Loucy (cell line): ENCODE measurements at regions not wholly inside any gene's neighbourhood (a gene's known extent, or its start where the extent isn't known, plus 50 kb on each side); places are given as distances from the start of the nearest gene placed in this dataset.

Source experiments
- H2AFZ ChIP-seq: fragments of 200-600 bp; sonication (generic); 2 replicates; pipeline ENCODE4 v1.6.0; 2016; ENCODE audit warnings: antibody characterized with exemption, mild to moderate bottlenecking, low read length, moderate library complexity
- H3F3A ChIP-seq: fragments of 200-600 bp; 2 replicates; pipeline ENCODE4 v1.6.0; 2016; ENCODE audit warnings: antibody characterized with exemption, low read depth, mild to moderate bottlenecking
- H3K27me3 ChIP-seq: fragments of 200-600 bp; sonication (generic); 2 replicates; pipeline ENCODE4 v1.6.1; 2014; ENCODE audit warnings: low read length, mild to moderate bottlenecking; ENCODE audit not compliant: insufficient read depth, poor library complexity, severe bottlenecking
- H3K36me3 ChIP-seq: fragments of 200-600 bp; sonication (generic); 2 replicates; pipeline ENCODE4 v1.6.1; 2016; ENCODE audit warnings: low read length; ENCODE audit not compliant: insufficient read depth
- H3K4me1 ChIP-seq: fragments of 200-600 bp; sonication (generic); 2 replicates; pipeline ENCODE4 v1.5.1; 2014; ENCODE audit warnings: low read length, mild to moderate bottlenecking; ENCODE audit not compliant: insufficient read depth, poor library complexity, severe bottlenecking
- H3K4me2 ChIP-seq: fragments of 200-600 bp; sonication (generic); 2 replicates; pipeline ENCODE4 v1.6.0; 2014; ENCODE audit warnings: antibody characterized with exemption, low read length, low read depth, mild to moderate bottlenecking; ENCODE audit not compliant: poor library complexity, severe bottlenecking
- H3K4me3 ChIP-seq: fragments of 200-600 bp; sonication (generic); 2 replicates; pipeline ENCODE4 v1.5.1; 2014; ENCODE audit warnings: low read length, mild to moderate bottlenecking, mixed read lengths; ENCODE audit not compliant: poor library complexity, severe bottlenecking
- H3K79me2 ChIP-seq: fragments of 200-600 bp; sonication (generic); 2 replicates; pipeline ENCODE4 v1.6.1; 2014; ENCODE audit warnings: low read length; ENCODE audit not compliant: insufficient read depth
- H3K9ac ChIP-seq: fragments of 200-600 bp; sonication (generic); 2 replicates; pipeline ENCODE4 v1.6.0; 2014; ENCODE audit warnings: mild to moderate bottlenecking, low read depth, low read length, moderate library complexity; ENCODE audit not compliant: poor library complexity, severe bottlenecking
- H3K9me2 ChIP-seq: fragments of 200-600 bp; sonication (generic); replicated peaks from 2 replicates; pipeline ENCODE4 v1.6.1; 2016; ENCODE audit warnings: low read depth, low read length, mixed read lengths
- H3K9me3 ChIP-seq: fragments of 200-600 bp; sonication (generic); 2 replicates; pipeline ENCODE4 v1.6.1; 2014; ENCODE audit warnings: mild to moderate bottlenecking, antibody characterized with exemption, low read length, low read depth; ENCODE audit not compliant: insufficient read depth
- H4K20me1 ChIP-seq: fragments of 200-600 bp; sonication (generic); 2 replicates; pipeline ENCODE4 v1.6.0; 2014; ENCODE audit warnings: antibody characterized with exemption, low read length, mild to moderate bottlenecking; ENCODE audit not compliant: insufficient read depth, poor library complexity, severe bottlenecking
- CTCF ChIP-seq: fragments of 200-600 bp; sonication (generic); conservative IDR thresholded peaks from 2 replicates; pipeline ENCODE4 v1.5.1; 2014; ENCODE audit warnings: mild to moderate bottlenecking, antibody characterized with exemption, low read length
- EZH2phosphoT487 ChIP-seq: fragments of 200-600 bp; IDR thresholded peaks from 2 replicates; pipeline ENCODE4 v1.6.1; 2018; ENCODE audit warnings: antibody characterized with exemption, mild to moderate bottlenecking, moderate library complexity, borderline replicate concordance

GRCh38 chr7:16984375-16984774, 102.6 kb upstream of the AGR3 start:
- H4K20me1 ChIP-seq, result no peaks in the 10 kb centered on the region

GRCh38 chr7:16985621-16986020, 103.8 kb upstream of the AGR3 start:
- no peaks in the 10 kb centered on the region for H3K9me3 ChIP-seq
- H3K36me3 ChIP-seq, result no peaks in the 10 kb centered on the region
- H3K4me2 ChIP-seq, result no peak overlapping the region
- H3K4me1 ChIP-seq, result no peaks in the 10 kb centered on the region
- H2AFZ ChIP-seq, result no peak overlapping the region
- no peaks in the 10 kb centered on the region for H3K27me3 ChIP-seq
- TF ChIP-seq CTCF (no peak), EZH2phosphoT487 (no peak)
- H3K79me2 ChIP-seq, result no peaks in the 10 kb centered on the region
- H4K20me1 ChIP-seq, result no peaks in the 10 kb centered on the region
- no peaks in the 10 kb centered on the region for H3F3A ChIP-seq
- H3K4me3 ChIP-seq, result no peak overlapping the region
- H3K9me2 ChIP-seq, result no peaks in the 10 kb centered on the region
- no peak overlapping the region for H3K9ac ChIP-seq

More at GRCh38 chr7:16984375-16984774, 102.6 kb upstream of the AGR3 start:
- no peaks in the 10 kb centered on the region for H3K27me3 ChIP-seq
- H3K4me1 ChIP-seq, result no peaks in the 10 kb centered on the region
- H2AFZ ChIP-seq, result no peak overlapping the region
- H3K36me3 ChIP-seq, result no peaks in the 10 kb centered on the region
- no peak overlapping the region for H3K9ac ChIP-seq
- H3K4me2 ChIP-seq, result no peak overlapping the region
- H3K9me3 ChIP-seq, result no peaks in the 10 kb centered on the region
- no peaks in the 10 kb centered on the region for H3F3A ChIP-seq
- H3K79me2 ChIP-seq, result no peaks in the 10 kb centered on the region
- no peaks in the 10 kb centered on the region for H3K9me2 ChIP-seq
- no peak overlapping the region for H3K4me3 ChIP-seq
- TF ChIP-seq CTCF (no peak), EZH2phosphoT487 (no peak)

- Histone ChIP-seq H3K4me3 (no peak overlapping the region), H3K79me2 (no peaks in the 10 kb centered on the region), H3K27me3 (no peaks in the 10 kb centered on the region), H3F3A (no peaks in the 10 kb centered on the region), H3K9me3 (no peaks in the 10 kb centered on the region), H3K9ac (no peak overlapping the region), H3K4me1 (no peaks in the 10 kb centered on the region), H3K9me2 (no peaks in the 10 kb centered on the region), H3K36me3 (no peaks in the 10 kb centered on the region), H2AFZ (no peak overlapping the region), H4K20me1 (no peaks in the 10 kb centered on the region), H3K4me2 (no peak overlapping the region)
- no peak for TF ChIP-seq EZH2phosphoT487
- TF ChIP-seq CTCF, result no peak
Measured at GRCh38 chr7:16986755-16987154, 105.0 kb upstream of the AGR3 start.
